Stimulated activated CD4-positive, alpha-beta T cell treated with anti-CD3 and anti-CD28 coated beads, Interleukin-2, amount 100 ng/mL, for 24 hours (primary cell): ENCODE measurements at regions not wholly inside any gene's neighbourhood (a gene's known extent, or its start where the extent isn't known, plus 50 kb on each side); places are given as distances from the start of the nearest gene placed in this dataset.

Experiments
- DNase-seq, 2 donors: peaks; one replicate each; pipeline ENCODE4 v3.0.0-alpha.2; 2020

- no peak for DNase-seq
These were observed 1010.8 kb downstream of the NLGN4Y start for GRCh38 chrY:15535131-15535530.

DNA sequence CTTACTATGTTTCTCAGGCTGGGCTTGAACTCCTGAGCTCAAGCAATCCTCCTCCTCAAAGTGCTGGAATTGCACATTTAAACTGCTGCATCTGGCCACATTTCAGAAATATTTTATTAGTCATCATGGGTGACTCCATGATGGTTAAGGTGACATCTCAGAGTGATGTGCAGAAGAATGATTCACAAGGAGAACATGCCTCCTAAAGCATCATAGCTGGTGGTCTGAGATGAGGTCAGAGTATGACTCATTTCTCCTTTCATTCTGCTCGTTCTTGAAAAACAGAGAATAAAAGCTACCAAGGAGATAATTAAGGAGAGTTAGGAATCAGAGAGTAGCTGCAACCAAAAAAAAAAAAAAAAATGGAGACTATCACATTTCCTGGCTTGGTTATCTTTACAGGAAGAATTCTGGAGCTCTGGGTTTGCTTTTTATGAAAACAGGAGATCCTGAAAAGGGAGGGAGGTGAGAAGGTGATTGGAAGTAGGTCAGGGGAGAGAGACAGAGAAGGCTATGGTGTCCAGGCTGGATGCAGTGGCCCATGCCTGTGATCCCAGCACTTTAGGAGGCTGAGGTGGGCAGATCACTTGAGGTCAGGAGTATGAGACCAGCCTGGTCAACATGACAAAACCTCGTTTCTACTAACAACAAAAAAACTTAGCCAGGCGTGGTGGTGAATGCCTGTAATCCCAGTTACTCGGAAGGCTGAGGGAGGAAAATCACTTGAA, 1011.6 kb downstream of the NLGN4Y start:
- no peak for DNase-seq

DNA sequence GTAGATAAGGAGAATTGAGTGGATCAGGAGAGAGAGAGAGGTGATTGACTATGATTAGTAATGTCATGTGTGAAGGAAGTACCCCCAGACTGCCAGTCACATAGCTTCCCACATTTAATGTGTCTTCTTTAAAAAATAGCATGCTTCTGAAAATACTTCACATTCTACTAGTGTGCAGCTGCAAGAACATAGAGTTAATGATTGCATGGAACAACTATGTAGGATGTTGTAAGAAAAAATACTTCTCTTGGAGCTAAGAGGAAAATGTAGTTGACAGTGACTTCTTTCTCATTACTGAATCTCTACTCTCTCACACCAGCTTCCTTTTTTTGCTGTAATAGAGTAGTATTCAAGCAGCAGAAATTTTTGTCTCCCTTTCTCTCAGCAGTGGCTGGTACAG, 1016.2 kb downstream of the NLGN4Y start:
- no peak for DNase-seq

- DNase-seq, result no peak
These were observed 1021.9 kb downstream of the NLGN4Y start for GRCh38 chrY:15546177-15546754.

- no peak for DNase-seq
These were observed 1027.7 kb downstream of the NLGN4Y start for GRCh38 chrY:15552074-15552473.

DNA sequence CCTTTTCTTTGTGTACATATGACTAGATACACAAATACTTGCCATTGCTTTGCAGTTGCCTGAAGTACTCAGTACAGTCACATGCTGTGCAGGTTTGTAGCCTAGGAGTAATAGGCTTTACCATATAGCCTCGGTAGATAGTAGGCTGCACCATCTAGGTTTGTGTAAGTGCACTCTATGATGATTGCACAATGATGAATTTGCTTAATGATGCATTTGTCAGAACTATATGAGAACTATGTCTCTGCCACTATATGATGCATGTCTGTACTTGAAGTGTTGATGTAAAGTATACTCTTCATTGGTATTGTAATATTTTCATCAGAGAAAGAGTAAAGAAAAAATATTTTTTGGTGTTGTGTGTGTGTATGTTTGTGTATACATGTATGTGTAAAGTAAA, 1030.7 kb downstream of the NLGN4Y start:
- no peak for DNase-seq

DNA sequence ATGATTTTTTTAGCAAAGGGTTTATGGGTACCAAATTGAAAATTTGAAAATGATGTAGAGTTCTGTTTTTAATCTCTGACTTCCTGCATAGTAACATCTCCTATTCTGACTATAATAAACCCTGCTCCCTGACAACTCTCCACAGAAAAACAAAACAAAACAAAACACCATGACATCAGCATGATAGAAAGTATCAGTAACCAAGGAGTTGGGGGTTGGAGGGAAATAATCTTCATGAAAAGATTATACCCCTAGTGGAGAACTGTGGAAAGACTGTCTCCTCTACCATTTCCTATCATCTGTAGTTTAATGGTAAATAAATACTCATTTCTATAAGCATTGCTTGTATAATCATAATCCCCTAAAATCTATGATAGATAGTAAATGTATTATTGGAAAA, 1034.8 kb downstream of the NLGN4Y start:
- DNase-seq, result no peak

DNA sequence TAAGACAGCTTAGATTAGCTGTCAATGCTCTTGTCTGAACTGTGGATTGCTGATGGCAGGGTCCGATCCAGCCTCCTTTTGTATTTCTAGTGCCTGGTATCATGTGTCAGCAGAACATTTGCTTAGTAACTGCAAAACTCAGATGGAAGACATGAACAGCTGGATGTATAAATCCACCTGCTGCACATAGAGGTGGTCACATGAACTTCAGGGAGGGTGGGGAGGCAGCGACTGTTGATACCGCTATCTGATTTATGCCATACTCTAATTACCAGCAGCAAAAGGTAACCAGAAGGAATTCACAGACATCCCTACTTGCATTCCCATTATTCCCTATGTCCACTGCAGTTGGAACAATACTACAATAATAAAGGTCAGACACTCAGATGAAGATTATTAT, 1036.5 kb downstream of the NLGN4Y start:
- DNase-seq, result no peak

- no peak for DNase-seq
These were observed 1037.4 kb downstream of the NLGN4Y start for GRCh38 chrY:15561501-15562289.

GRCh38 chrY:15577886-15578285, 1053.6 kb downstream of the NLGN4Y start:
- DNase-seq, result no peak

GRCh38 chrY:15578761-15579160, 1054.4 kb downstream of the NLGN4Y start:
- DNase-seq, result no peak

DNA sequence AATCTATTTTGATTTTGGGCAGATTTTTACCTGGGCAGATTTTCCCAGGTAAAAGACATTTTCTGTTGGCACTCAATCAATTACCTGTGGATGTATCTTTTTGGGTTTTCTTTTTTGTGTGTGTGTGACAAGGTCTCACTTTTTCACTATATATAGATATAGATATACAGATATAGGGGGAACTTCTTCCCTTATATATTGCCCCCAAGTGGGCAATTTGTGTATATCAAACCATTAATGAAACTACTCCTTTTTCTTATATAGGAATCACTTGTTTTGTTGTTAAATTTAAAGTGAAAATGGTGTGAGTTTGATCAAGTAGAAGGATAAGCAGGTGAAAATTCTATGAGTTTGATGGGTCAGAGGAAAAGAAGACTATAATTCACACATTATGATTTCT, 1054.9 kb downstream of the NLGN4Y start:
- no peak for DNase-seq

DNA sequence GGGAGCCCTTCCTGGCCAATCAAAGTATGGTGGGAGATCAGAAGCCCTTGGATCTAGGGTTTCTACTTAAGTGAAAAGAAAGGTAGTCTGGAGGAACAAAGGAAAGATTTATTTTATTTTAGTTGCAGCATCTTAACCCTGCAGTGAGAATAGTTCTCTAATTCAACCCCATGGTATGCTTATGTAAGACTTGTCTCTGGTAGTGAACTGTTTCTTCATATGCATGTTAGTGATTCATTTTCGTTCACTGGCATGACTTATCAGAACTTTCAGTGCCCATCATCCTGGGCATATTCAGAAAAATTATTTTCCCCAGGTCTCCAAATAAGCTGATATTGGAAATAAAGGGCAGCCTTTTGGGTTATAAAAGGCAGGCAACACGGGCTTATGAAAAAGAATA, 1058.8 kb downstream of the NLGN4Y start:
- DNase-seq, result no peak

- no peak for DNase-seq
These were observed 1068.6 kb downstream of the NLGN4Y start for GRCh38 chrY:15592957-15593356.

DNA sequence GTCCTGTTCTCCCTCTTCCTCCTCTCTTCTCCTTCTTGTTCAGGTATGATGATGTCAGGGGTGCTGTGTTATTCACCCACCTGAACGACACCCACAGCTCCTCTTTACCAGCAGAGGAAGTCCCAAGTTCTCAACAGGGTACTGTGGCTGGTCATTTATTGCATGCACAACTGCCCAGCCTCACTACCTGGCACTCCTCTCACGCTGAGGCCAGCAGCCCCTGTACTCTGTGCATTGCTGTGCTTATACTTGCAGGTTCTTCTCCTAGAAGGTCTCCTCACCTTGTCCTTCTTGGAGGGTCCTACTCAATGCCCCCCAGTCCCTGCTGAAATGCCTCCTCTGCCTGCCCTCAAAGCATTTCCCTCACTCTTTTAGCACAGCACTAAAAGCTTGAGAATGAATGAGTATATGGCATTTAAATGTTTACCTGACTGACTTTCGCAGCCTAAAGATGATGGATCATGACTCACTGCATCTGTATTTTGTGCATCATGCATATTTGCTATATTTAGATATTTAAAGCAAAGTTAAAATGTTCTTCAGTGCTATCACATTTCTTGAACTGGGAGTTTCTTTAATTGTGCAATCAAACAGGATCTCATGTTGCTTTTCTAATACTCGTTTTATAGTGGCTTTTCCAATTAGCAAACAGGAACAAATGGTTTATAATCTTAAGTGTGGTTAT, 1069.3 kb downstream of the NLGN4Y start:
- no peak for DNase-seq

GRCh38 chrY:15594179-15594578, 1069.8 kb downstream of the NLGN4Y start:
- DNase-seq, result no peak

GRCh38 chrY:15600565-15600964, 1076.2 kb downstream of the NLGN4Y start:
- DNase-seq, result no peak

GRCh38 chrY:15624370-15624769, 1100.0 kb downstream of the NLGN4Y start:
- no peak for DNase-seq

- no peak for DNase-seq
These were observed 1100.6 kb downstream of the NLGN4Y start for GRCh38 chrY:15624928-15625327.

DNA sequence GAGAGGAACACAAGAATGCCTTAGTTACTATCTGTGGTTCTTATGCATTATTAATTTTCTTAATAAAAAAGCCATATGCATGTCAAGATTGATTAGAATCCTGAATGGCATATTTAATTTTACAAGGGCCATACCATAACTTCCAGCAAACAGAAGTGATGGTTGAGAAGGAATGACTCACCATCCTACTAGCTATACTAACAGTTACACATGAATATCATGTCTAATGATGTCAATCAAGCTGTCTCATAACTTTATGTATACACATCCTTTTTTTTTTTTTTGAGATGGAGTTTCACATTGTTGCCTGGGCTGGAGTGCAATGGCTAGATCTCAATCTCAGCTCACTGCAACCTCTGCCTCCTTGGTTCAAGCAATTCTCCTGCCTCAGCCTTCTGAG, 1123.9 kb downstream of the NLGN4Y start:
- DNase-seq, result no peak

- DNase-seq, result no peak
These were observed 1125.7 kb downstream of the NLGN4Y start for GRCh38 chrY:15650056-15650455.

- no peak for DNase-seq
These were observed 1164.2 kb downstream of the NLGN4Y start for GRCh38 chrY:15688531-15688930.

GRCh38 chrY:15689994-15690393, 1165.7 kb downstream of the NLGN4Y start:
- no peak for DNase-seq

- DNase-seq, result no peak
These were observed 1177.8 kb downstream of the NLGN4Y start for GRCh38 chrY:15702131-15702530.
